ENCODE measurements at regions not wholly inside any gene's neighbourhood (a gene's known extent, or its start where the extent isn't known, plus 50 kb on each side); places are given as distances from the start of the nearest gene placed in this dataset.

DNA sequence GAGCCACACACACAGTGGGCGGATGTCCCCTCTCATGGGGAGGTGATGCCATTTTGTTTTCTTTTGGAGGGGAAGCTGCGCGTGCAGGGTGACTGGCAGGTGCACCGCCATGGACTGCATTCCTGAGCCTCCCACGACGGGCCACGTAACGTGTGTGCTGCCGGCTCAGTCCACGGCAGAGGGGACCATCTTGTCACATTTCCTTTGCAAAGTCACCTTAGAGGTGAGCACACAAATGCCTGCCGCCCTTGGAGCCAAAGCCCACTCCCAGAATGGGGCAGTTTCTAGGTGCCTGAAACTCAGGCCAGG, 262.5 kb downstream of the CTTN start:
- Histone ChIP-seq H3K27me3 (ENCODE audit: control insufficient read depth in 2 of 2, insufficient read depth in 2 of 2, low read length in 2 of 2) (peaks cover 18 to 78% of the 10 kb centered on the region in 2 experiments; a peak in 4 of 5 replicates), H3K9me3 (replicated peaks; ENCODE audit: control insufficient read depth, insufficient read depth, low read depth, low read length) (no peaks in the 10 kb centered on the region), H3K4me2 (ENCODE audit: insufficient read depth, low read length) (no peak overlapping the region), H3K4me3 (no peak overlapping the region), H4K20me1 (replicated peaks; ENCODE audit: control insufficient read depth, insufficient read depth, low read length) (peaks cover 12% of the 10 kb centered on the region), H3K9me1 (ENCODE audit: control insufficient read depth, insufficient read depth, low read length) (no peaks in the 10 kb centered on the region), H2AFZ (ENCODE audit: low read depth, low read length) (no peak overlapping the region), H3K36me3 (ENCODE audit: control insufficient read depth, insufficient read depth, low read length) (no peaks in the 10 kb centered on the region), H3K4me1 (replicated peaks in 1 of 2; ENCODE audit: control insufficient read depth in 2 of 2, insufficient read depth in 2 of 2, low read length in 2 of 2) (peaks cover 0 to 6% of the 10 kb centered on the region in 2 experiments; a peak in 1 of 5 replicates), H3K27ac (ENCODE audit: extremely low read depth, low read depth, low read length) (no peak overlapping the region), H3K9ac (ENCODE audit: insufficient read depth in 1 of 2, low read depth in 2 of 2, low read length in 2 of 2) (no peak overlapping the region), H3K79me2 (ENCODE audit: control insufficient read depth, insufficient read depth, low read length) (no peaks in the 10 kb centered on the region)
- WGBS (ENCODE audit: insufficient coverage, low coverage, missing lambda C conversion rate): under 1% methylated on average over 10 of the region's 11 CpGs
- FAIRE-seq (no peak), DNase-seq (ENCODE audit: extremely low read depth in 1 of 4, low spot score in 3 of 4) (no peak), ATAC-seq (no peak)
- intact Hi-C loops (cut with micrococcal nuclease) (no loop called here), in situ Hi-C loops (cut with MboI) (no loop called here)
- CTCF ChIA-PET (ENCODE audit: low intra/inter-chr PET ratio): no interaction called here
- no TSS peak for BruUV-seq (replicated peaks)
- POLR2A ChIA-PET: no interaction called here
- TF ChIP-seq NFIC (IDR thresholded peaks at IDR 0.05): no peak
- TF ChIP-seq, protein P1, sequence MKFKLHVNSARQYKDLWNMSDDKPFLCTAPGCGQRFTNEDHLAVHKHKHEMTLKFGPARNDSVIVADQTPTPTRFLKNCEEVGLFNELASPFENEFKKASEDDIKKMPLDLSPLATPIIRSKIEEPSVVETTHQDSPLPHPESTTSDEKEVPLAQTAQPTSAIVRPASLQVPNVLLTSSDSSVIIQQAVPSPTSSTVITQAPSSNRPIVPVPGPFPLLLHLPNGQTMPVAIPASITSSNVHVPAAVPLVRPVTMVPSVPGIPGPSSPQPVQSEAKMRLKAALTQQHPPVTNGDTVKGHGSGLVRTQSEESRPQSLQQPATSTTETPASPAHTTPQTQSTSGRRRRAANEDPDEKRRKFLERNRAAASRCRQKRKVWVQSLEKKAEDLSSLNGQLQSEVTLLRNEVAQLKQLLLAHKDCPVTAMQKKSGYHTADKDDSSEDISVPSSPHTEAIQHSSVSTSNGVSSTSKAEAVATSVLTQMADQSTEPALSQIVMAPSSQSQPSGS (CRISPR knock-in tag; IDR thresholded peaks at IDR 0.05): no peak
- TF ChIP-seq, protein P2, sequence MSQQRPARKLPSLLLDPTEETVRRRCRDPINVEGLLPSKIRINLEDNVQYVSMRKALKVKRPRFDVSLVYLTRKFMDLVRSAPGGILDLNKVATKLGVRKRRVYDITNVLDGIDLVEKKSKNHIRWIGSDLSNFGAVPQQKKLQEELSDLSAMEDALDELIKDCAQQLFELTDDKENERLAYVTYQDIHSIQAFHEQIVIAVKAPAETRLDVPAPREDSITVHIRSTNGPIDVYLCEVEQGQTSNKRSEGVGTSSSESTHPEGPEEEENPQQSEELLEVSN (IDR thresholded peaks at IDR 0.05; ENCODE audit: borderline replicate concordance in 1 of 2, extremely low read depth in 1 of 2, insufficient read depth in 1 of 2, insufficient read length in 1 of 2, low read depth in 1 of 2, low read length in 1 of 2, poor library complexity in 1 of 2, severe bottlenecking in 1 of 2): no peak
- no peak for TF ChIP-seq ZKSCAN1 (IDR thresholded peaks at IDR 0.05; ENCODE audit: low read depth, low read length)
- no peak for TF ChIP-seq RHOXF2B (CRISPR knock-in tag; conservative IDR thresholded peaks at IDR 0.05)
- TF ChIP-seq CBX8 (IDR thresholded peaks at IDR 0.05; ENCODE audit: borderline replicate concordance, extremely low read depth, low read depth, low read length, poor library complexity, severe bottlenecking): no peak
- no peak for TF ChIP-seq ZNF197 (CRISPR knock-in tag; IDR thresholded peaks at IDR 0.05; ENCODE audit: low read depth)
- TF ChIP-seq, protein P3, sequence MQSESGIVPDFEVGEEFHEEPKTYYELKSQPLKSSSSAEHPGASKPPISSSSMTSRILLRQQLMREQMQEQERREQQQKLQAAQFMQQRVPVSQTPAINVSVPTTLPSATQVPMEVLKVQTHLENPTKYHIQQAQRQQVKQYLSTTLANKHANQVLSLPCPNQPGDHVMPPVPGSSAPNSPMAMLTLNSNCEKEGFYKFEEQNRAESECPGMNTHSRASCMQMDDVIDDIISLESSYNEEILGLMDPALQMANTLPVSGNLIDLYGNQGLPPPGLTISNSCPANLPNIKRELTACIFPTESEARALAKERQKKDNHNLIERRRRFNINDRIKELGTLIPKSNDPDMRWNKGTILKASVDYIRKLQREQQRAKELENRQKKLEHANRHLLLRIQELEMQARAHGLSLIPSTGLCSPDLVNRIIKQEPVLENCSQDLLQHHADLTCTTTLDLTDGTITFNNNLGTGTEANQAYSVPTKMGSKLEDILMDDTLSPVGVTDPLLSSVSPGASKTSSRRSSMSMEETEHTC (IDR thresholded peaks at IDR 0.05): no peak
- no peak for TF ChIP-seq ZNF134 (CRISPR knock-in tag; conservative IDR thresholded peaks at IDR 0.05)
- TF ChIP-seq, protein P4, sequence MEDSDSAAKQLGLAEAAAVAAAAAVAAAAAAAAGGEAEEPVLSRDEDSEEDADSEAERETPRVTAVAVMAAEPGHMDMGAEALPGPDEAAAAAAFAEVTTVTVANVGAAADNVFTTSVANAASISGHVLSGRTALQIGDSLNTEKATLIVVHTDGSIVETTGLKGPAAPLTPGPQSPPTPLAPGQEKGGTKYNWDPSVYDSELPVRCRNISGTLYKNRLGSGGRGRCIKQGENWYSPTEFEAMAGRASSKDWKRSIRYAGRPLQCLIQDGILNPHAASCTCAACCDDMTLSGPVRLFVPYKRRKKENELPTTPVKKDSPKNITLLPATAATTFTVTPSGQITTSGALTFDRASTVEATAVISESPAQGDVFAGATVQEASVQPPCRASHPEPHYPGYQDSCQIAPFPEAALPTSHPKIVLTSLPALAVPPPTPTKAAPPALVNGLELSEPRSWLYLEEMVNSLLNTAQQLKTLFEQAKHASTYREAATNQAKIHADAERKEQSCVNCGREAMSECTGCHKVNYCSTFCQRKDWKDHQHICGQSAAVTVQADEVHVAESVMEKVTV (CRISPR knock-in tag; IDR thresholded peaks at IDR 0.05): no peak
- no peak for TF ChIP-seq ZNF699 (CRISPR knock-in tag; IDR thresholded peaks at IDR 0.05; ENCODE audit: insufficient replicate concordance)
- no peak for TF ChIP-seq RFX7 (CRISPR knock-in tag; IDR thresholded peaks at IDR 0.05)
- TF ChIP-seq XRCC3 (IDR thresholded peaks at IDR 0.05): no peak
- TF ChIP-seq, protein P5, sequence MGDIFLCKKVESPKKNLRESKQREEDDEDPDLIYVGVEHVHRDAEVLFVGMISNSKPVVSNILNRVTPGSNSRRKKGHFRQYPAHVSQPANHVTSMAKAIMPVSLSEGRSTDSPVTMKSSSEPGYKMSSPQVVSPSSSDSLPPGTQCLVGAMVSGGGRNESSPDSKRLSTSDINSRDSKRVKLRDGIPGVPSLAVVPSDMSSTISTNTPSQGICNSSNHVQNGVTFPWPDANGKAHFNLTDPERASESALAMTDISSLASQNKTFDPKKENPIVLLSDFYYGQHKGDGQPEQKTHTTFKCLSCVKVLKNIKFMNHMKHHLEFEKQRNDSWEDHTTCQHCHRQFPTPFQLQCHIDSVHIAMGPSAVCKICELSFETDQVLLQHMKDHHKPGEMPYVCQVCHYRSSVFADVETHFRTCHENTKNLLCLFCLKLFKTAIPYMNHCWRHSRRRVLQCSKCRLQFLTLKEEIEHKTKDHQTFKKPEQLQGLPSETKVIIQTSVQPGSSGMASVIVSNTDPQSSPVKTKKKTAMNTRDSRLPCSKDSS (IDR thresholded peaks at IDR 0.05; ENCODE audit: low read depth, partially characterized antibody): no peak

Data from K562 (cell line).